ENCODE measurements at regions not wholly inside any gene's neighbourhood (a gene's known extent, or its start where the extent isn't known, plus 50 kb on each side); places are given as distances from the start of the nearest gene placed in this dataset.

DNA sequence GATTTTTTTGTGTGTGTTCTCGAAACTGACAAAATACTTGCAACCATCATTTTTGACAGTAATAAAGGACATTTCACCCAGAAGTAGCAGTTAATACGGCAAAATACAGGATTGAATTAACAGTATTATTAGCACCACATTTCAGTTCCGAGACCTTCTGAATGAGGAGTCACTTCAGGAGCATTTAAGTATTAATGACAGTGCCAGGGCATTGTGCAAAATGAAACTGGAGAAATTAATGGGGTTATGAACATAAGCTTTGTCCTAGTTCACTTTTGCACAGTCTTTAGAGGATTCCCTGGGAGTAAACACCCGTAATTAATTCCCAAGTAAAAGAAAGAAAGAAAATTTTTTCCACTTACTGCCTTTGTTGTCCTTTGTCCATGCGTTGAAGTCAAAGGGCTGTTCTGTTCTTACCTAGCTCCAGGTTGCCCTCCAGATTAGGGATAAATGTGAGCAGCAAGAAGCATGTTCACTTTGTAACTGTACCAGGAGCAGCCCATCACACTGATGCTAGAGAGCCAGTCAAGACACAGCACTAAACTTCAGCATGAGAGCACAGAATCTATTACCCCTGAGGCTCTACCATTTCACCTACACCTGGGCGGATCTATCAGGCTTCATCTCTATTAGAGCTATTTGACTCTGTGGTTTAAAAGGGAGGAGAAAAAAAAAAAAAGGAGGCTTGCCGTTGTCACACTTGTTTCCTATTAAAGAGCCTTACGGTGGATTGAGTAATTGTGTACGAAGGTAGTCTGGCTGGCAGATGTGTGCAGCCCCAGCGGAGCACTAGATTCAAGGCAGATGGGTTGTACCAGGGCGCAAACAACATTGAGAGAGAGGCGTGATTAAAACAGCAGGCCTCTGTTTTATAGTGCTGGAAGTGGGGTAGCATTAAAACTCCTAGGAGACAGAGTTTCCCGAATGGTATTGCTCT lies 297.8 kb upstream of the SEMA3A start:
- Histone ChIP-seq H3K27ac (peak overlapping the region in 3 of 4 donors; percentile 58 to 71 (median 60)), H3K36me3 (no peaks in the 10 kb centered on the region), H3K4me1 (peaks cover 0 to under 1% (median 0%) of the 10 kb centered on the region in 4 donors), H3K4me3 (peak overlapping the region; percentile 25 to 38 (median 30)), H3K9me3 (no peaks in the 10 kb centered on the region), H3K27me3 (no peaks in the 10 kb centered on the region)
- no peak for DNase-seq
- WGBS, 2 donors: 80 to 86% methylated on average over 13 of the region's 13 CpGs
- no peak for TF ChIP-seq POLR2AphosphoS5 (IDR thresholded peaks at IDR 0.05)
- no peak for TF ChIP-seq POLR2A (IDR thresholded peaks at IDR 0.05)
- TF ChIP-seq, protein P1, sequence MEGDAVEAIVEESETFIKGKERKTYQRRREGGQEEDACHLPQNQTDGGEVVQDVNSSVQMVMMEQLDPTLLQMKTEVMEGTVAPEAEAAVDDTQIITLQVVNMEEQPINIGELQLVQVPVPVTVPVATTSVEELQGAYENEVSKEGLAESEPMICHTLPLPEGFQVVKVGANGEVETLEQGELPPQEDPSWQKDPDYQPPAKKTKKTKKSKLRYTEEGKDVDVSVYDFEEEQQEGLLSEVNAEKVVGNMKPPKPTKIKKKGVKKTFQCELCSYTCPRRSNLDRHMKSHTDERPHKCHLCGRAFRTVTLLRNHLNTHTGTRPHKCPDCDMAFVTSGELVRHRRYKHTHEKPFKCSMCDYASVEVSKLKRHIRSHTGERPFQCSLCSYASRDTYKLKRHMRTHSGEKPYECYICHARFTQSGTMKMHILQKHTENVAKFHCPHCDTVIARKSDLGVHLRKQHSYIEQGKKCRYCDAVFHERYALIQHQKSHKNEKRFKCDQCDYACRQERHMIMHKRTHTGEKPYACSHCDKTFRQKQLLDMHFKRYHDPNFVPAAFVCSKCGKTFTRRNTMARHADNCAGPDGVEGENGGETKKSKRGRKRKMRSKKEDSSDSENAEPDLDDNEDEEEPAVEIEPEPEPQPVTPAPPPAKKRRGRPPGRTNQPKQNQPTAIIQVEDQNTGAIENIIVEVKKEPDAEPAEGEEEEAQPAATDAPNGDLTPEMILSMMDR (IDR thresholded peaks at IDR 0.05): no peak
- no peak for TF ChIP-seq EP300 (IDR thresholded peaks at IDR 0.05)
- intact Hi-C loops (cut with DNase I): loop anchor here (10.0 kb wide), 1 partner anchor 298 kb away; the partner anchor contains the start of gene SEMA3A

DNA sequence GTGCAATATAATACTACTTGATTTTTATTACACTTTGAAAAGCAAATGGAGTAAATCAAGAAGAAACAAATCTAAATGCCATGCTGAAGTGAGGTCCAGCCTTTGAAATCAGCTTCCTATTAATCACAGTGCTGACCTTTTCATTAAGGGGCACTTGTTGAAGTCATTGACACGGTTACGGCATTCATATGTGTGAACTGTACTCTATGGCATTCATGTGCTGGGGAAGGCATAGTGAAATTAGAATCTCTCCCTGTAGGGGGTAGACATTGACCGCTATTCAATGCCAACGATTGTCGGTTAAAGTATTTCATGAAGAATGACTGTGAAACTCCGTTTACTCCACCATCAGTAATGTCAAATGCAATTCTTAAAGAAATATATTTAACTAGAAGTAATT lies 296.1 kb upstream of the SEMA3A start:
- intact Hi-C loops (cut with DNase I): loop anchor here (1.0 to 10.0 kb wide), 2 partner anchors 296 to 530 kb away; partner anchors contain the start of gene SEMA3A
- WGBS, 2 donors: 89 to 91% methylated on average over 6 of the region's 6 CpGs
- TF ChIP-seq POLR2A (IDR thresholded peaks at IDR 0.05): no peak
- TF ChIP-seq, protein P1 (IDR thresholded peaks at IDR 0.05): peak in 1 of 4 experiments; percentile 13

DNA sequence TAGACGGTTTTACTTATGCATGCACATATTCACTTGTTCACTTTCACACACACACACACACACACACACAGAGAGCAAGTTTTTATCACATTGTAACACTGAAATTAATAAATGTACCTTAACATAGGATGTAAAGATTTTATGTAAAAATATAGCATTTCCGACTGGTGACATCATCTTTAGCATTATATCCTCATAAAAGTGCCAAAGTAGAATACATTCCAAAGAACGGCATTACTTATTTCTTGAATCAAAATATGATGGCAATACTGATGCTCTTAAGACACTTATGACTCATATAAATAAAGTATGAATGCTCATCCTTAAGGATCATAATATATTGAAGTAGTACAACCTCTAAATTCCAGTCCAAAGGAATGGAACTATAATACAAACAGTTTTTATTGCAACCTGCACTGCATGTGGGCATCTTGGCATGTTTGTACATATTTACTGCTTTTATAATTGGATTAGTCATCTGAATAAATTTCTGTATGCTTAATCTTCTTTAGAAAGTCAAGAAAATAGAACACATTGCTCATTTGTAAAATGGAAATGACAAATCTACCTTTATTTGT lies 290.0 kb upstream of the SEMA3A start:
- DNase-seq: no peak
- 76 to 89% methylated on average over 3 of the region's 3 CpGs for WGBS, 2 donors

More for the DNA sequence above, 296.1 kb upstream of the SEMA3A start:
- no peak for DNase-seq
- Histone ChIP-seq H3K4me3 (peak overlapping the region; percentile 6 to 38 (median 30)), H3K36me3 (no peaks in the 10 kb centered on the region), H3K27me3 (no peaks in the 10 kb centered on the region), H3K4me1 (no peaks in the 10 kb centered on the region), H3K27ac (peak overlapping the region in 3 of 4 donors; percentile 58 to 71 (median 60)), H3K9me3 (no peaks in the 10 kb centered on the region)

DNA sequence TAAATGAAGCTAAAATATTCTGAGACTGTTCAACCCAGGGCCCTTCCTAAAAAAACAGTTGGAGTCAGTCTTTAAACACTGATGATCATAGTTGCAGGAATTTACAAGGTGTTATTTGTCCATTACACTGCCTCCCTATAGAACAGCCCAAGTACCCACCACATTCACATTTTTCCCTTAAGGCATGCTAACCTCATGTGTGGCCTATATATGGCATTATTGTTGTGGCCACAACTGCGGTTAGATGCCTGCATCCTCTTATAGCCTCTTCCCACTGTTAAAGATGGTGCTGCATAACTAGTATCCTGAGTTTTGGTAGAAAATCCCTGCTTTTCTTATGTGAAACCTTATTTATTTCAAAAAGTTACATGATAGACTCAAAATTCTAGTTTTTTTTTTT lies 287.9 kb upstream of the SEMA3A start:
- peaks cover 0 to 26% (median 0%) of the 10 kb centered on the region in 4 donors for H3K4me1 ChIP-seq
- H3K9me3 ChIP-seq: no peaks in the 10 kb centered on the region
- no peaks in the 10 kb centered on the region for H3K36me3 ChIP-seq
- no peak for TF ChIP-seq POLR2A (IDR thresholded peaks at IDR 0.05)
- TF ChIP-seq EP300 (IDR thresholded peaks at IDR 0.05): no peak
- no peak for TF ChIP-seq POLR2AphosphoS5 (IDR thresholded peaks at IDR 0.05)
- TF ChIP-seq, protein P1 (IDR thresholded peaks at IDR 0.05): no peak
- H3K4me3 ChIP-seq: no peak overlapping the region
- DNase-seq: no peak
- no peaks in the 10 kb centered on the region for H3K27me3 ChIP-seq
- intact Hi-C loops (cut with DNase I): loop anchor here (10.0 kb wide), 1 partner anchor 508 kb away; no protein-coding TSS in a partner anchor
- WGBS, 2 donors: 90 to 98% methylated on average over 1 of the region's 1 CpG
- H3K27ac ChIP-seq: no peak overlapping the region

More for the DNA sequence above, 290.0 kb upstream of the SEMA3A start:
- Histone ChIP-seq H3K36me3 (no peaks in the 10 kb centered on the region), H3K9me3 (no peaks in the 10 kb centered on the region), H3K27ac (peak overlapping the region in 1 of 4 donors; percentile 13), H3K27me3 (no peaks in the 10 kb centered on the region), H3K4me1 (peaks cover 0 to 26% (median 0%) of the 10 kb centered on the region in 4 donors), H3K4me3 (no peak overlapping the region)
- no peak for TF ChIP-seq EP300 (IDR thresholded peaks at IDR 0.05)
- intact Hi-C loops (cut with DNase I): loop anchor here (10.0 kb wide), 1 partner anchor 510 kb away; no protein-coding TSS in a partner anchor

DNA sequence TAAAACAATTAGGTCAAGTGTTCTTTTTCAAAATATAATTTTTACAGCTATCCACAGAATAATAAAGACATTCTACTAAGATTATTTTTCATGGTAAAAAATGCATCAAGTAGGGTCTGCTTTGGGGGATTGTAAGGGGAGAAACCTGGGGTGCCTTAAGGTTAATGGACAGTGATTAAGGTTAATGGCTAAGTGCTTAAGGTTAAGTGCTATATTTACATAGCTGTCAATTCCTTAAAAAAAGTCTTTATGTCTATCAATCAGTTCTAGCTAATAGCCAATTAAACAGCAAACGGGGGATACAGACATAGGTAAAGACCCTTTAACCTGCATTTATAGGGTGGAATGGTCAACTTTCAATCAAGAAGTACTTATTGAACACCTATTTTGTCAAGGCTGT lies 284.5 kb upstream of the SEMA3A start:
- no peak for DNase-seq
- H3K4me1 ChIP-seq: peaks cover 0 to 23% (median 3%) of the 10 kb centered on the region in 4 donors
- WGBS, 2 donors: 64 to 82% methylated on average over 1 of the region's 1 CpG
- H3K9me3 ChIP-seq: no peaks in the 10 kb centered on the region
- no peaks in the 10 kb centered on the region for H3K36me3 ChIP-seq
- intact Hi-C loops (cut with DNase I): no loop called here
- no peak overlapping the region for H3K27ac ChIP-seq
- no peak overlapping the region for H3K4me3 ChIP-seq
- TF ChIP-seq POLR2AphosphoS5 (IDR thresholded peaks at IDR 0.05): no peak
- no peak for TF ChIP-seq POLR2A (IDR thresholded peaks at IDR 0.05)
- TF ChIP-seq, protein P1 (IDR thresholded peaks at IDR 0.05): no peak
- no peak for TF ChIP-seq EP300 (IDR thresholded peaks at IDR 0.05)
- no peaks in the 10 kb centered on the region for H3K27me3 ChIP-seq
